H1 (cell line): ENCODE measurements at regions not wholly inside any gene's neighbourhood (a gene's known extent, or its start where the extent isn't known, plus 50 kb on each side); places are given as distances from the start of the nearest gene placed in this dataset.

Source experiments
- CTCF ChIA-PET: fragments of 300-600 bp; sonication (Branson Sonifier 250); formaldehyde crosslinking; loops from one replicate; lab custom pipeline; 2021; ENCODE audit not compliant: partially characterized antibody; lab: Charles Lee
- POLR2A ChIA-PET: fragments of 300-600 bp; sonication (Branson Sonifier 250); formaldehyde crosslinking; loops from one replicate; lab custom pipeline; 2021; ENCODE audit warnings: inconsistent platforms; ENCODE audit not compliant: partially characterized antibody; lab: Charles Lee
- DNase-seq, 2 experiments: peaks; one replicate each; pipeline versions ENCODE4 v3.0.0 to v3.0.0-alpha.2; 2010 to 2022; ENCODE audit warnings: low spot score in 2 of 2, low read depth in 1 of 2, mixed read lengths in 1 of 2
- FAIRE-seq: peaks from 2 replicates; lab custom pipeline; 2011; peaks lifted over from hg19 to GRCh38; lab: Jason Lieb, UNC
- H2AFZ ChIP-seq: 2 replicates; pipeline ENCODE4 v1.8.1; 2012; ENCODE audit warnings: low read length, inconsistent platforms
- H2AK5ac ChIP-seq: 2 replicates; pipeline ENCODE4 v1.6.1; 2013; ENCODE audit warnings: low read depth, low read length
- H2BK120ac ChIP-seq: replicated peaks from 2 replicates; pipeline ENCODE3; 2013; ENCODE audit warnings: low read depth, low read length, inconsistent platforms
- H2BK12ac ChIP-seq: 2 replicates; pipeline ENCODE4 v1.6.1; 2013; ENCODE audit warnings: low read depth, low read length
- H2BK15ac ChIP-seq: 2 replicates; pipeline ENCODE4 v1.6.1; 2013; ENCODE audit warnings: low read length
- H2BK20ac ChIP-seq: 2 replicates; pipeline ENCODE4 v1.6.1; 2013; ENCODE audit warnings: low read length
- H2BK5ac ChIP-seq: 2 replicates; pipeline ENCODE4 v1.6.1; 2013; ENCODE audit warnings: low read depth, low read length
- H3K14ac ChIP-seq: 2 replicates; pipeline ENCODE4 v1.6.1; 2013; ENCODE audit warnings: inconsistent platforms; ENCODE audit not compliant: insufficient read length
- H3K18ac ChIP-seq: 2 replicates; pipeline ENCODE4 v1.6.1; 2013; ENCODE audit warnings: low read length; ENCODE audit errors: extremely low read depth
- H3K23ac ChIP-seq: 2 replicates; pipeline ENCODE4 v1.6.1; 2013; ENCODE audit warnings: inconsistent platforms; ENCODE audit not compliant: insufficient read length
- H3K23me2 ChIP-seq: 2 replicates; pipeline ENCODE4 v1.6.1; 2013; ENCODE audit warnings: low read depth, low read length
- H3K27ac ChIP-seq: 2 replicates; pipeline ENCODE4 v1.6.1; 2011; ENCODE audit warnings: low read depth, low read length, inconsistent platforms
- H3K27me3 ChIP-seq, 4 experiments: replicated peaks in 1 of 4; 1 replicate in 1 of 4; 2 replicates in 3 of 4; pipeline versions ENCODE4 v1.6.1 to v1.8.1; 2011 to 2013; ENCODE audit warnings: low read length in 3 of 4, mild to moderate bottlenecking in 3 of 4, inconsistent platforms in 2 of 4, mixed read lengths in 2 of 4, moderate library complexity in 1 of 4; ENCODE audit not compliant: control insufficient read depth in 3 of 4, insufficient read depth in 3 of 4; ENCODE audit errors: extremely low read depth in 1 of 4
- H3K36me3 ChIP-seq, 4 experiments: 2 replicates each; pipeline versions ENCODE4 v1.6.1 to v1.8.1; 2011 to 2013; ENCODE audit warnings: mild to moderate bottlenecking in 4 of 4, low read length in 3 of 4, moderate library complexity in 2 of 4, control low read depth in 1 of 4, inconsistent platforms in 1 of 4; ENCODE audit not compliant: insufficient read depth in 4 of 4, control insufficient read depth in 2 of 4
- H3K4ac ChIP-seq: replicated peaks from 2 replicates; pipeline ENCODE3; 2013; ENCODE audit warnings: low read length, low read depth, mixed read lengths, inconsistent platforms; ENCODE audit not compliant: insufficient read length
- H3K4me1 ChIP-seq, 4 experiments: replicated peaks in 1 of 4; 1 replicate in 1 of 4; 2 replicates in 3 of 4; pipeline versions ENCODE4 v1.6.1 to v1.8.1; 2011 to 2013; ENCODE audit warnings: low read length in 3 of 4, inconsistent platforms in 2 of 4, mixed read lengths in 1 of 4; ENCODE audit not compliant: insufficient read depth in 4 of 4, control insufficient read depth in 3 of 4
- H3K4me2 ChIP-seq, 2 experiments: 2 replicates each; pipeline versions ENCODE4 v1.6.1 to v1.8.1; 2011 to 2013; ENCODE audit warnings: low read depth in 2 of 2, low read length in 2 of 2, control low read depth in 1 of 2, inconsistent platforms in 1 of 2, mild to moderate bottlenecking in 1 of 2; ENCODE audit not compliant: insufficient read depth in 1 of 2
- H3K4me3 ChIP-seq, 4 experiments: fragments of 200-600, 300-600 bp in 1 of 4; sonication (generic), shearing (Covaris generic), sonication (Bioruptor Twin) in 1 of 4; 2 replicates each; pipeline versions ENCODE4 v1.5.1 to v1.8.1; 2011 to 2016; ENCODE audit warnings: low read length in 4 of 4, low read depth in 3 of 4, control low read depth in 2 of 4, inconsistent platforms in 2 of 4, mild to moderate bottlenecking in 2 of 4, mixed read lengths in 1 of 4, moderate library complexity in 1 of 4; ENCODE audit not compliant: insufficient read depth in 2 of 4; ENCODE audit errors: extremely low read depth in 1 of 4
- H3K56ac ChIP-seq: replicated peaks from 2 replicates; pipeline ENCODE3; 2013; ENCODE audit warnings: low read depth, mild to moderate bottlenecking, mixed read lengths, low read length, inconsistent platforms; ENCODE audit not compliant: insufficient read length
- H3K79me1 ChIP-seq: 2 replicates; pipeline ENCODE4 v1.6.1; 2013; ENCODE audit warnings: low read depth, low read length, control low read depth
- H3K79me2 ChIP-seq, 2 experiments: 2 replicates each; pipeline versions ENCODE4 v1.6.1 to v1.8.1; 2012 to 2013; ENCODE audit warnings: low read length in 2 of 2, mild to moderate bottlenecking in 2 of 2, inconsistent platforms in 1 of 2; ENCODE audit not compliant: insufficient read depth in 2 of 2, control insufficient read depth in 1 of 2
- H3K9ac ChIP-seq, 4 experiments: replicated peaks in 1 of 4; 1 replicate in 1 of 4; 2 replicates in 3 of 4; pipeline versions ENCODE4 v1.6.1 to v1.8.1; 2011 to 2013; ENCODE audit warnings: low read depth in 3 of 4, low read length in 3 of 4, control low read depth in 2 of 4, mild to moderate bottlenecking in 2 of 4, moderate library complexity in 2 of 4, inconsistent platforms in 1 of 4; ENCODE audit errors: extremely low read depth in 1 of 4
- H3K9me3 ChIP-seq, 2 experiments: 2 replicates each; pipeline versions ENCODE4 v1.6.1 to v1.8.1; 2012 to 2013; ENCODE audit warnings: mild to moderate bottlenecking in 2 of 2, moderate library complexity in 2 of 2, control low read depth in 1 of 2, inconsistent platforms in 1 of 2, low read depth in 1 of 2, low read length in 1 of 2, mixed read lengths in 1 of 2; ENCODE audit not compliant: insufficient read depth in 2 of 2
- H4K20me1 ChIP-seq, 2 experiments: replicated peaks in 1 of 2; 2 replicates each; pipeline versions ENCODE3 to v1.8.1; 2011 to 2013; ENCODE audit warnings: inconsistent platforms in 2 of 2, low read length in 2 of 2, mild to moderate bottlenecking in 1 of 2; ENCODE audit not compliant: insufficient read depth in 2 of 2, control insufficient read depth in 1 of 2
- H4K5ac ChIP-seq: 2 replicates; pipeline ENCODE4 v1.6.1; 2013; ENCODE audit warnings: low read length, low read depth, mixed read lengths, inconsistent platforms; ENCODE audit not compliant: insufficient read length
- H4K8ac ChIP-seq: 2 replicates; pipeline ENCODE4 v1.8.0; 2013; ENCODE audit warnings: mild to moderate bottlenecking, moderate library complexity, low read length, inconsistent platforms; ENCODE audit not compliant: insufficient read depth; ENCODE audit errors: extremely low read depth
- H4K91ac ChIP-seq: replicated peaks from 2 replicates; pipeline ENCODE3; 2013; ENCODE audit warnings: low read length, mixed read lengths, inconsistent platforms; ENCODE audit not compliant: insufficient read length
- SIRT6 ChIP-seq: IDR thresholded peaks from one replicate; pipeline ENCODE4 v1.7.1; 2012; ENCODE audit warnings: low read length, inconsistent platforms
- SIX5 ChIP-seq: IDR thresholded peaks from 2 replicates; pipeline ENCODE4 v1.6.1; 2011; ENCODE audit warnings: mild to moderate bottlenecking, low read depth, low read length
- WGBS, 2 experiments: shearing (Covaris generic) in 1 of 2; methylation state at CpG; one replicate each; pipeline versions ENCODE4 v1.1.6 to v1.1.7; 2013 to 2015; ENCODE audit warnings: low lambda C conversion rate in 2 of 2, mixed read lengths in 2 of 2, inconsistent platforms in 1 of 2, low coverage in 1 of 2, missing lambda C conversion rate in 1 of 2; ENCODE audit not compliant: insufficient replicate concordance in 2 of 2, insufficient coverage in 1 of 2, insufficient read length in 1 of 2; ENCODE audit errors: extremely low coverage in 1 of 2, missing lambda C conversion rate in 1 of 2; 5-methylcytosine and 5-hydroxymethylcytosine counted together

DNA sequence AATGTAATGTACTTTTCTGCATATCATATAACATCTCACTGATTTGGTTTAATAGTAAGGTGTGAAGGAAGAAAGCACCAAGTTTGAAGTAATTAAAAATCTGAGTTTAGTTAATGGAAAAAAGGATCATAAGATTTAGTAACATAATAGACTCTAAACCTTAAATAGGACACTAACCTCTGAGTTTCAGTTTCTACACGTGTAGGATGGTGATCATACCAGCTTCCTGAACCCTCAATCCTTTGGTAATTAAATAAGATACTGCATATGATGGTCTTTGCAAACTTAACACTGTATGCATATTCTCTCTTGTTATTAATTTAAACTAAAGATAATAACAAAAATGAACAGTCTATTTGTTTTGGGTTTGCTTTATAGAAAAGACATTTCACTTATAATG is 216.8 kb downstream of the NUP35 start:
- Histone ChIP-seq H3K4me1 (no peaks in the 10 kb centered on the region), H3K79me2 (no peaks in the 10 kb centered on the region), H3K27ac (no peak overlapping the region), H3K18ac (no peak overlapping the region), H4K5ac (no peak overlapping the region), H3K14ac (no peak overlapping the region), H2BK20ac (no peak overlapping the region), H3K9me3 (no peaks in the 10 kb centered on the region), H2BK120ac (no peak overlapping the region), H3K23ac (no peak overlapping the region), H3K4me3 (no peak overlapping the region), H4K91ac (no peak overlapping the region), H3K27me3 (no peaks in the 10 kb centered on the region), H3K79me1 (no peaks in the 10 kb centered on the region), H3K56ac (no peak overlapping the region), H2AFZ (no peak overlapping the region), H2BK15ac (no peak overlapping the region), H3K36me3 (no peaks in the 10 kb centered on the region), H3K9ac (no peak overlapping the region), H2AK5ac (no peak overlapping the region), H4K20me1 (no peaks in the 10 kb centered on the region), H2BK5ac (no peak overlapping the region), H3K4ac (no peak overlapping the region), H2BK12ac (no peak overlapping the region), H3K23me2 (no peaks in the 10 kb centered on the region; the same call in 1 of the 2 replicates), H3K4me2 (no peak overlapping the region), H4K8ac (no peak overlapping the region)
- DNase-seq (no peak), FAIRE-seq (no peak)
- TF ChIP-seq SIRT6 = no peak
- no peak for TF ChIP-seq SIX5
- ChIA-PET CTCF (interaction anchor here (0.9 kb wide), 1 partner anchor 46 kb away, joined by 3 read pairs; no protein-coding TSS in a partner anchor), POLR2A (no interaction called here)
- 80% methylated on average over 1 of the region's 1 CpG; no CpG with 5 or more reads in 1 of the 2 experiments for WGBS, 2 experiments
